Activated CD4-positive, alpha-beta T cell treated with anti-CD3 and anti-CD28 coated beads, Interleukin-2, amount 10 ng/mL, durations not matched to agents 24 days and 14 days (primary cell): ENCODE measurements at regions not wholly inside any gene's neighbourhood (a gene's known extent, or its start where the extent isn't known, plus 50 kb on each side); places are given as distances from the start of the nearest gene placed in this dataset.

Experiments used
- DNase-seq: peaks from one replicate; pipeline ENCODE4 v3.0.0; 2022
- H3K27ac Mint-ChIP-seq: one replicate; pipeline ENCODE4 v1.8.0; 2022; ENCODE audit warnings: mild to moderate bottlenecking, mixed read lengths
- H3K27me3 Mint-ChIP-seq: one replicate; pipeline ENCODE4 v1.8.0; 2022; ENCODE audit warnings: mixed read lengths
- H3K36me3 Mint-ChIP-seq: one replicate; pipeline ENCODE4 v1.8.0; 2022; ENCODE audit warnings: low read depth, mild to moderate bottlenecking, mixed read lengths
- H3K4me1 Mint-ChIP-seq: one replicate; pipeline ENCODE4 v1.8.0; 2021; ENCODE audit warnings: mixed read lengths
- H3K4me3 Mint-ChIP-seq: one replicate; pipeline ENCODE4 v1.8.0; 2022; ENCODE audit warnings: mild to moderate bottlenecking, moderate library complexity, mixed read lengths
- H3K9me3 Mint-ChIP-seq: one replicate; pipeline ENCODE4 v1.8.0; 2021; ENCODE audit warnings: mixed read lengths
- intact Hi-C: fragments of 100-400 bp; cut with micrococcal nuclease; formaldehyde crosslinking; loops from one replicate; pipeline ENCODE4 v1.15.1; 2023

DNA sequence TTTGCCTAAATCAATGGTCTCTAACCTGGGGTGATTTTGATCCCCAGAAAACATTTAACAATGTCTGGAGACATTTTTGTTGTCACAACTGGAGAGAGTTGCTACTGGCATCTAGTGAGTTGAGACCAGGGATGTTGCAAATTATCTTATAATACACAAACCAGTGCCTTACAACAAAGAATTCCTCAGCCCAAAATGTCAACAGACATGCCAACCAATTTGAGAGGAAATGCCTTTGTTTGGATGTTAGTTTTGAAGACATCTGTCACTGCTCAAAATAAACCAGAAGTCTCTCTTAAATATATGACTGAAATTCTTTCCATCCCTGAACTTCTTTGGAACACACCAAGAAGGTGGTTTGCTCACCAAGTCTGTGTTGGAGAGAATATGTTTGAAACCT is 336.9 kb upstream of the ATP2B1 start:
- intact Hi-C loops = loop anchor here (10.0 kb wide), 1 partner anchor 81 kb away; no protein-coding TSS in a partner anchor
- no peak for DNase-seq
- Mint-ChIP-seq H3K27ac (no peak overlapping the region), H3K4me3 (no peak overlapping the region), H3K27me3 (no peaks in the 10 kb centered on the region), H3K9me3 (peaks cover 4% of the 10 kb centered on the region), H3K4me1 (peaks cover 12% of the 10 kb centered on the region), H3K36me3 (no peaks in the 10 kb centered on the region)

DNA sequence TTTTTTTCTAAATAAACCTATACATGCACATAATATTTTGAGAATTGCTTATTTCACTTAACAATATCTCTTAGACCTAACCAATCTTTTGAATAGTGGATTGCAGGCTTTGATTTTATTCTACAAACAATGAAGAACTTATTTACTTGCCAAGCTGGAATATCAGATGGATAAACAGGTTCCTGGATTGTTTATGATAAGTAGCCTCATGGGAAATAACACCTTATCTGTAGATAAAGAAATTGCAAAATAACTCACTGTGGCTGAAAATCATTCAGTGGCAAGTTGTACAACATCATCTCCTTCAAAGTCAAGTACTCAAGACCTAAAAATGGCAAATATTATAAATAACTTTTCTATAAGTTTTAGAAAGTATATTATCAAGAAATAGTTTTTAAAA is 335.4 kb upstream of the ATP2B1 start:
- peaks cover 12% of the 10 kb centered on the region for H3K4me1 Mint-ChIP-seq
- no peaks in the 10 kb centered on the region for H3K27me3 Mint-ChIP-seq
- peaks cover 6% of the 10 kb centered on the region for H3K9me3 Mint-ChIP-seq
- H3K4me3 Mint-ChIP-seq = no peak overlapping the region
- no peak for DNase-seq
- intact Hi-C loops = loop anchor here (5.0 to 10.0 kb wide), 3 partner anchors 79 to 337 kb away; partner anchors contain the start of gene ATP2B1
- H3K36me3 Mint-ChIP-seq = no peaks in the 10 kb centered on the region
- H3K27ac Mint-ChIP-seq = no peak overlapping the region

- no peak for DNase-seq
- intact Hi-C loops = loop anchor here (2.0 to 10.0 kb wide), 4 partner anchors 48 to 336 kb away; partner anchors contain the start of gene ATP2B1
- H3K36me3 Mint-ChIP-seq = no peaks in the 10 kb centered on the region
- no peaks in the 10 kb centered on the region for H3K27me3 Mint-ChIP-seq
- no peak overlapping the region for H3K27ac Mint-ChIP-seq
- peaks cover 12% of the 10 kb centered on the region for H3K4me1 Mint-ChIP-seq
- H3K9me3 Mint-ChIP-seq = peaks cover 6% of the 10 kb centered on the region
- no peak overlapping the region for H3K4me3 Mint-ChIP-seq
Observed at GRCh38 chr12:90042920-90043641, 334.4 kb upstream of the ATP2B1 start.

GRCh38 chr12:90038289-90038688 is 329.7 kb upstream of the ATP2B1 start:
- Mint-ChIP-seq H3K36me3 (no peaks in the 10 kb centered on the region), H3K4me1 (peaks cover 12% of the 10 kb centered on the region), H3K27me3 (no peaks in the 10 kb centered on the region), H3K9me3 (peaks cover 18% of the 10 kb centered on the region), H3K27ac (no peak overlapping the region), H3K4me3 (no peak overlapping the region)
- DNase-seq = no peak
- intact Hi-C loops = no loop called here

DNA sequence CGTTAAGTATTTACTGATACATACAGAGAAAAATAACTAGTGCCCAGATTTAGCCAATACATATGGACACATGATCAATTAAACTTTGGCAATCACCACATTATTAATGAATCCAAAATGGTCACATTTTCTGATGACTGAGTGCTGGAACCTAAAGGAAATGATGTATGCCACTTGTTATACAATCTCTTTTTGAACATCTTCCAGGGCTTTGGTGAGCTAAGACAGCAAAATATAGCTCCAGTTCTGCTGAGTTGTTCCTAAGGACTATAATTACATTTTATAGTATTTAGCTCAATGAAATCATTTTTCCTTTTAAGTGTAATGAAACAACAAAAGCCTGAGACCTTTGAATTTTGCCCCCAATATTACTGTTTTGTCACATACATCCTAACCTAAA is 329.1 kb upstream of the ATP2B1 start:
- no peak for DNase-seq
- Mint-ChIP-seq H3K36me3 (no peaks in the 10 kb centered on the region), H3K9me3 (peaks cover 21% of the 10 kb centered on the region), H3K4me3 (no peak overlapping the region), H3K27me3 (no peaks in the 10 kb centered on the region), H3K4me1 (peaks cover 9% of the 10 kb centered on the region), H3K27ac (no peak overlapping the region)
- intact Hi-C loops = no loop called here

DNA sequence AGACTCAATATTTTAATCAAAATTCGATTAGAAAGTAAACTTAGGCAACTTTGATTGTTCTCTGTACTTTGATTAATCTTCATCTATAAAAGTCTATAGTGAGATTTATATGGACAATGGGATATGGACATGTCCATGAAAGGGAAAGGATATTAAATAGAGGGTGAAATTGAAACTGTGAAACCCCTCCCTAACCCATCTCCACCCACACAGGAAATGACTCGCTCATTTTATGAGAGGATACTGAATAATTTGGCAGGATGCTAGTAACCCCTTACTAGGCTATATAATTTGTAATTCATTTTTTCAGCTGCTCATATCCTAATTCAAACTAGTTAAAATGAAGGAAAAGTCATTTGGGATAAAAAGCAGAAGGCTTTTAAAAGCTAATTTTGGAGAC is 328.0 kb upstream of the ATP2B1 start:
- no peaks in the 10 kb centered on the region for H3K27me3 Mint-ChIP-seq
- peaks cover 6% of the 10 kb centered on the region for H3K4me1 Mint-ChIP-seq
- no peak for DNase-seq
- H3K4me3 Mint-ChIP-seq = no peak overlapping the region
- no peaks in the 10 kb centered on the region for H3K36me3 Mint-ChIP-seq
- no peak overlapping the region for H3K27ac Mint-ChIP-seq
- peaks cover 21% of the 10 kb centered on the region for H3K9me3 Mint-ChIP-seq
- intact Hi-C loops = no loop called here

GRCh38 chr12:90030726-90031125 is 322.1 kb upstream of the ATP2B1 start:
- Mint-ChIP-seq H3K36me3 (no peaks in the 10 kb centered on the region), H3K4me3 (no peak overlapping the region), H3K4me1 (no peaks in the 10 kb centered on the region), H3K27me3 (no peaks in the 10 kb centered on the region), H3K27ac (no peak overlapping the region), H3K9me3 (peaks cover 18% of the 10 kb centered on the region)
- intact Hi-C loops = no loop called here
- DNase-seq = no peak

DNA sequence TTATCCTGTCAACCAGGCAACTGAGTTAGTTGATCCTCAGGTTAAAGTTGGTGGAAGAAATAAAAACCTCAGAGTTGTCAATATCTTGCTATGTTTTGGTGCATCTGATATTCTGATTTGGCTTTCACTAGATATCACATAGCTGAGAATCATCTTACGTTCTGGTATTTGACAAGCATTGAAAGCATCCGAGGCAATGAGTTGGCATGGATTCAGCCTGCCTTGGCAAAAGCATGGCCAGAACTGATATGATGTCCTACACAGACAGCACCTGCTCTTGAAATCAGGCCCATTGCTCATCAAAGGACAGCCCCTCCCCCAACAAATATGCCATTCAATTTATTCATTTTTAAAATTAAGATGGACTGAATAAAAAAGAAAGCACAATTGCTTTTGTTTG is 320.7 kb upstream of the ATP2B1 start:
- no peak overlapping the region for H3K27ac Mint-ChIP-seq
- H3K4me3 Mint-ChIP-seq = no peak overlapping the region
- H3K9me3 Mint-ChIP-seq = peaks cover 10% of the 10 kb centered on the region
- H3K4me1 Mint-ChIP-seq = no peaks in the 10 kb centered on the region
- intact Hi-C loops = no loop called here
- no peak for DNase-seq
- H3K36me3 Mint-ChIP-seq = no peaks in the 10 kb centered on the region
- no peaks in the 10 kb centered on the region for H3K27me3 Mint-ChIP-seq

DNA sequence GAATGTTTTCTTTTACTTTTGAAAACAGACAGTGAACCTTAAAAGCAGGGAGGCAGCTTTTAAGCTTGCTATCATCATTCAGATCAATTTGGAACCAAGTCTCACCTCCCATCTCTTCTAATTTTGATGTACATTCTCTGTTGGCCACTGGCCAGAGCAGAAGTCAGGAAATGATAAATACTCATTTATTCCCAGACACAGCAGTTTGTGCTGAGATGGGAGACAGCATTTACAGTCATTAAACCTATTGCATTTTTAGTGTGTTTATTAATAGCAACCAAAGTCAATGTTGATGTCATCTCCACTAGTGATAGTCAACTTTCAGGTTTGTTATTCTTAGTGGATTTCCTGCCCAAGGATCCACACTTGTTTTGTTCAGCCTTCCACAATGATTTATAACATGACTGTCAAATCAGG is 320.0 kb upstream of the ATP2B1 start:
- no peak overlapping the region for H3K4me3 Mint-ChIP-seq
- no peaks in the 10 kb centered on the region for H3K27me3 Mint-ChIP-seq
- no peak for DNase-seq
- no peak overlapping the region for H3K27ac Mint-ChIP-seq
- intact Hi-C loops = no loop called here
- no peaks in the 10 kb centered on the region for H3K4me1 Mint-ChIP-seq
- no peaks in the 10 kb centered on the region for H3K36me3 Mint-ChIP-seq
- H3K9me3 Mint-ChIP-seq = peaks cover 7% of the 10 kb centered on the region

DNA sequence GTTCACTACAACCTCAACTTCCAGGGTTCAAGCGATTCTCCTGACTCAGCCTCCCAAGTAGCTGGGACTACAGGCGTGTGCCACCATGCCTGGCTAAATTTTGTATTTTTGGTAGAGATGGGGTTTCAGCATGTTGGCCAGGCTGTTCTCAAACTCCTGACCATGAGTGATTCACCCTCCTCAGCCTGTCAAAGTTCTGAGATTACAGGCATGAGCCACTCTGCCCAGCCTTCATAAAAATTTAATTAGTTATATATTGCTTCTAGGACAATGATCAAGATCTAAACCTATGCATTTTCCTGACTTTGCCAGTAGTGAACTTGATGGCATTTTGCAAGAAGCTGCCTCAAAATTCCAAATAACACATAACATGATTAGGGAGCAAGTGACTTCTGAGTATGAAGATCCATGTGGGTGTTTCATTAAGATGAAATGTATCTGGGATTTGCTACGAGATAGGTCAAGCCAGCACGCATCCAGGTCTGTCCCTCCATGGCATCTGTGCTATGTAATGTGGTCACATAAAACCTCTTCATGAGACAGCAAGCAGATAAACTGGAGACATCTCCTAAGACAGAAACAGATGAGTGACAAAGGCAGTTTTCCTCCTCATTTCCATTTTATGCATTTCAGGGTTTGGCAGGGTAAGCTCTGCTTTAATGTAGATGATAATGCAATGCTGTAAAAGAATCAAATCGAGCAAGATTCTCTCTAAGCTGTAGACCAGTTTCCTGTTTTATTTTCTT is 319.4 kb upstream of the ATP2B1 start:
- DNase-seq = no peak
- no peak overlapping the region for H3K4me3 Mint-ChIP-seq
- peaks cover 2% of the 10 kb centered on the region for H3K9me3 Mint-ChIP-seq
- H3K4me1 Mint-ChIP-seq = no peaks in the 10 kb centered on the region
- H3K27ac Mint-ChIP-seq = no peak overlapping the region
- no peaks in the 10 kb centered on the region for H3K27me3 Mint-ChIP-seq
- H3K36me3 Mint-ChIP-seq = no peaks in the 10 kb centered on the region
- intact Hi-C loops = no loop called here

GRCh38 chr12:90027041-90027440 is 318.4 kb upstream of the ATP2B1 start:
- Mint-ChIP-seq H3K27ac (no peak overlapping the region), H3K4me3 (no peak overlapping the region), H3K36me3 (no peaks in the 10 kb centered on the region), H3K27me3 (no peaks in the 10 kb centered on the region), H3K4me1 (no peaks in the 10 kb centered on the region), H3K9me3 (no peaks in the 10 kb centered on the region)
- intact Hi-C loops = no loop called here
- DNase-seq = no peak

DNA sequence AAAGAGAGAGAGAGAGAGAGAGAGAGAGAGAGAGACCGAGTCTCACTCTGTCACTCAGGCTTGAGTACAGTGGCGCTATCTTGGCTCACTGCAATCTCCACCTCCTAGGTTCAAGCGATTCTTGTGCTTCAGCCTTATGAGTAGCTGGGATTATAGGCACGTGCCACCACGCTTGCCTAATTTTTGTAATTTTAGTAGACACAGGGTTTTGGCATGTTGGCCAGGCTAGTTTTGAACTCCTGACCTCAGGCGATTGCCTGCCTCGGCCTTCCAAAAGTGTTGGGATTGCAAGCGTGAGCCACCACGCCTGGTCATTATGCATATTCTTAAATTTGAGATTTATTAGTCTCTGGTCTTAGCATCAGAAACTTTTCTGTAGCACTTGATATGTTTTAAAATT is 317.9 kb upstream of the ATP2B1 start:
- H3K27me3 Mint-ChIP-seq = no peaks in the 10 kb centered on the region
- no peak for DNase-seq
- no peak overlapping the region for H3K27ac Mint-ChIP-seq
- H3K4me3 Mint-ChIP-seq = no peak overlapping the region
- intact Hi-C loops = no loop called here
- no peaks in the 10 kb centered on the region for H3K4me1 Mint-ChIP-seq
- H3K9me3 Mint-ChIP-seq = no peaks in the 10 kb centered on the region
- no peaks in the 10 kb centered on the region for H3K36me3 Mint-ChIP-seq

- Mint-ChIP-seq H3K9me3 (no peaks in the 10 kb centered on the region), H3K36me3 (no peaks in the 10 kb centered on the region), H3K27me3 (peaks cover 4% of the 10 kb centered on the region), H3K4me1 (no peaks in the 10 kb centered on the region), H3K27ac (no peak overlapping the region), H3K4me3 (no peak overlapping the region)
- intact Hi-C loops = no loop called here
- no peak for DNase-seq
Observed at GRCh38 chr12:90024262-90024661, 315.6 kb upstream of the ATP2B1 start.

GRCh38 chr12:90023207-90023900 is 314.7 kb upstream of the ATP2B1 start:
- H3K9me3 Mint-ChIP-seq = no peaks in the 10 kb centered on the region
- DNase-seq = no peak
- H3K4me3 Mint-ChIP-seq = no peak overlapping the region
- no peak overlapping the region for H3K27ac Mint-ChIP-seq
- H3K4me1 Mint-ChIP-seq = no peaks in the 10 kb centered on the region
- intact Hi-C loops = no loop called here
- H3K27me3 Mint-ChIP-seq = peaks cover 6% of the 10 kb centered on the region
- no peaks in the 10 kb centered on the region for H3K36me3 Mint-ChIP-seq
